A673 (cell line): ENCODE measurements at regions not wholly inside any gene's neighbourhood (a gene's known extent, or its start where the extent isn't known, plus 50 kb on each side); places are given as distances from the start of the nearest gene placed in this dataset.

Source experiments
- EZH2 ChIP-seq: fragments of 200-600 bp; sonication (generic); IDR thresholded peaks from 2 replicates; pipeline ENCODE4 v1.6.1; 2017; ENCODE audit warnings: borderline replicate concordance, low read depth, mild to moderate bottlenecking, mixed read lengths, antibody characterized with exemption, low read length; ENCODE audit not compliant: poor library complexity, severe bottlenecking
- TF ChIP-seq, protein P1 (sequence below): fragments of 300-800, 200-600 bp; sonication (generic); conservative IDR thresholded peaks from 2 replicates; pipeline ENCODE4 v1.5.1; 2017; ENCODE audit warnings: low read depth, mild to moderate bottlenecking, antibody characterized with exemption, low read length, moderate library complexity, mixed read lengths

DNA sequence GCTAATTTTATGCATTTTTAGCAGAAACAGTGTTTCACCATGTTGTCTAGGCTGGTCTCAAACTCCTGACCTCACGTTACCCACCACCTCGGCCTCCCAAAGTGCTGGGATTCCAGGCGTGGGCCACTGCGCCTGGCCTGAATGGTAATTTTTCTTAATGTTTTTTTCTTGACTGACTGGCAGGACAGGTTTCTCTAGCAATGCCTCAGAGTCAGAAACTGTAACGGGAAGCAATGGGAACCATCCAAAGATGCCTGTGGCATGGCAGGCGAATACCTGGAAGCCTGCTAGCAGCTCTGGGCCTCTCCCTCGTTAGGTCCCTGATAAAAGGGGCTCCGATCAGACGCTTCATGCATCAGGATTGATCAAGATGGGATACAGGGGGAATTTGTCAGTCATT, 639.2 kb downstream of the NR2F1-AS1 start:
- TF ChIP-seq, protein P1, sequence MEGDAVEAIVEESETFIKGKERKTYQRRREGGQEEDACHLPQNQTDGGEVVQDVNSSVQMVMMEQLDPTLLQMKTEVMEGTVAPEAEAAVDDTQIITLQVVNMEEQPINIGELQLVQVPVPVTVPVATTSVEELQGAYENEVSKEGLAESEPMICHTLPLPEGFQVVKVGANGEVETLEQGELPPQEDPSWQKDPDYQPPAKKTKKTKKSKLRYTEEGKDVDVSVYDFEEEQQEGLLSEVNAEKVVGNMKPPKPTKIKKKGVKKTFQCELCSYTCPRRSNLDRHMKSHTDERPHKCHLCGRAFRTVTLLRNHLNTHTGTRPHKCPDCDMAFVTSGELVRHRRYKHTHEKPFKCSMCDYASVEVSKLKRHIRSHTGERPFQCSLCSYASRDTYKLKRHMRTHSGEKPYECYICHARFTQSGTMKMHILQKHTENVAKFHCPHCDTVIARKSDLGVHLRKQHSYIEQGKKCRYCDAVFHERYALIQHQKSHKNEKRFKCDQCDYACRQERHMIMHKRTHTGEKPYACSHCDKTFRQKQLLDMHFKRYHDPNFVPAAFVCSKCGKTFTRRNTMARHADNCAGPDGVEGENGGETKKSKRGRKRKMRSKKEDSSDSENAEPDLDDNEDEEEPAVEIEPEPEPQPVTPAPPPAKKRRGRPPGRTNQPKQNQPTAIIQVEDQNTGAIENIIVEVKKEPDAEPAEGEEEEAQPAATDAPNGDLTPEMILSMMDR, result no peak
- no peak for TF ChIP-seq EZH2
